Mesodermal cell (in vitro differentiated cells): ENCODE measurements at regions not wholly inside any gene's neighbourhood (a gene's known extent, or its start where the extent isn't known, plus 50 kb on each side); places are given as distances from the start of the nearest gene placed in this dataset.

Experiments
- H3K27ac ChIP-seq: 2 replicates; pipeline ENCODE4 v1.7.0; 2013; ENCODE audit warnings: mild to moderate bottlenecking, low read depth, low read length, moderate library complexity; ENCODE audit not compliant: severe bottlenecking
- H3K36me3 ChIP-seq: 2 replicates; pipeline ENCODE4 v1.7.1; 2013; ENCODE audit warnings: mild to moderate bottlenecking, low read length, moderate library complexity; ENCODE audit not compliant: control insufficient read depth, insufficient read depth
- H3K4me1 ChIP-seq: one replicate; pipeline ENCODE4 v1.7.1; 2013; ENCODE audit warnings: mild to moderate bottlenecking, low read length; ENCODE audit not compliant: insufficient read depth, control insufficient read depth, poor library complexity, severe bottlenecking
- H3K4me3 ChIP-seq: 2 replicates; pipeline ENCODE4 v1.7.0; 2013; ENCODE audit warnings: low read length, control low read depth, mild to moderate bottlenecking; ENCODE audit not compliant: insufficient read depth, poor library complexity, severe bottlenecking; ENCODE audit errors: extremely low read depth
- H3K9me3 ChIP-seq: 2 replicates; pipeline ENCODE4 v1.7.1; 2013; ENCODE audit warnings: mild to moderate bottlenecking, low read length, moderate library complexity; ENCODE audit not compliant: control insufficient read depth
- WGBS, 2 experiments: methylation state at CpG; one replicate each; pipeline ENCODE4 v1.1.5; 2013; ENCODE audit warnings: missing lambda C conversion rate in 2 of 2; ENCODE audit not compliant: insufficient coverage in 2 of 2; 5-methylcytosine and 5-hydroxymethylcytosine counted together

- H3K9me3 ChIP-seq = no peaks in the 10 kb centered on the region
- H3K4me1 ChIP-seq = no peaks in the 10 kb centered on the region
- no peak overlapping the region for H3K27ac ChIP-seq
- H3K36me3 ChIP-seq = no peaks in the 10 kb centered on the region
- no peak overlapping the region for H3K4me3 ChIP-seq
Measured at GRCh38 chr20:24064915-24065314, 76.3 kb upstream of the GGTLC1 start.

DNA sequence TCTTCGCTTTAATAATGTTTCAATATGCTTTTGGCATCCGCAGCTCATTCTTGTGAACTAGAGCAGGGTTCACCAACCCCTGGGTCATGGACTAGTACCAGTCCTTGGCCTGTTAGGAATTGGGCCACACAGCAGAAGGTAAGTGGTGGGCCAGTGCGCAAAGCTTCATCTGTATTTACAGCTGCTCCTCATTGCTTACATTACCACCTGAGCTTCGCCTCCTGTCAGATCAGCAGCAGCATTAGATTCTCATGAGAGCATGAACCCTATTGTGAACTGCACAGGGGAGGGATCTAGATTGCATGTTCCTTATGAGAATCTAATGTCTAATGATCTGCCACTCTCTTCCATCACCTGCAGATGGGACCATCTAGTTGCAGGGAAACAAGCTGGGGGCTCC, 75.5 kb upstream of the GGTLC1 start:
- H3K27ac ChIP-seq = no peak overlapping the region
- H3K9me3 ChIP-seq = no peaks in the 10 kb centered on the region
- no peaks in the 10 kb centered on the region for H3K36me3 ChIP-seq
- no peaks in the 10 kb centered on the region for H3K4me1 ChIP-seq
- no peak overlapping the region for H3K4me3 ChIP-seq
- WGBS, 2 experiments = 100% methylated on average over 1 to 2 of the region's 4 CpGs

DNA sequence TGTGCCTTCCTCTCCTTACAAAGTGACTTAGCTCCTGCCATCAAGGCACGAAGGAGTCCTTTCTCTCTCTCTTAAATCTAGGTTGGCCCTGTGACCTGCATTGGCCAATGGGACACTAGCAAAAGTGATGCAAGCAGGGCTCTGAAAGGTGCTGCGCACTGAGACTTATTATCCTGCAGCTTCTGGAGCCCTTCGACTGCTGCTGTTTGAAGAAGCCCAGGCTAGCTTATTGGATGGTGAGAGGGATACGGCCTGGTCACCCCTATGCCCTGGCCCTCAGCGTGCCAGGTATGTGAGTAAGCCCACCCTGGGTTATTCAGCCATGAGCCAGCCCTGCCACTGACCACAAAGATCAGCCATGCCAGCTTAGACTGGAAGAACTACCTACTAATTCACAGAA, 74.5 kb upstream of the GGTLC1 start:
- Histone ChIP-seq H3K4me3 (no peak overlapping the region), H3K4me1 (no peaks in the 10 kb centered on the region), H3K27ac (no peak overlapping the region), H3K36me3 (no peaks in the 10 kb centered on the region), H3K9me3 (no peaks in the 10 kb centered on the region)
- 92 to 97% methylated on average over 3 to 4 of the region's 5 CpGs for WGBS, 2 experiments

- Histone ChIP-seq H3K4me3 (no peak overlapping the region), H3K9me3 (no peaks in the 10 kb centered on the region), H3K27ac (no peak overlapping the region), H3K36me3 (no peaks in the 10 kb centered on the region), H3K4me1 (no peaks in the 10 kb centered on the region)
- 72 to 85% methylated on average over 7 to 9 of the region's 13 CpGs for WGBS, 2 experiments
Measured at GRCh38 chr20:24060851-24061590, 72.4 kb upstream of the GGTLC1 start.

DNA sequence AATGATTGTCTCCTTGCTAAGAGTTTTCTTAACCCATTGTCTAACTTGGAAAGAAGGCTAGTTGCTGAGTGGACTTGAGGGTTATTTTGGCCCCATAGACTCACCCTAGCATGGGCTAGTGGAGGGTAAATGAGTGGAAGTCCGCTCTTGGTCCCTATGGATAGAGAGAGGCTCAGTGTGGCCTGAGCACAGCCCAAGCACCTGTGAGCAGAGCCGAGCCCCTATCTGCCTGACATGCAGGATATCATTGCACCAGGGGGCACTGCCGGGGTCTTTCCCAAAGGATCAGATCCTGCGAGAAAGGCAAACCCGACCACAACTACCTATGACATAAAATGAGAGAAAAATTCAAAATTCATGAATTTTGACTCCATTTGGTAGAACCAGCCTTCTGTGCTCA, 70.6 kb upstream of the GGTLC1 start:
- WGBS, 2 experiments = 89 to 100% methylated on average over 2 of the region's 5 CpGs
- no peaks in the 10 kb centered on the region for H3K36me3 ChIP-seq
- no peaks in the 10 kb centered on the region for H3K4me1 ChIP-seq
- no peaks in the 10 kb centered on the region for H3K9me3 ChIP-seq
- H3K4me3 ChIP-seq = no peak overlapping the region
- no peak overlapping the region for H3K27ac ChIP-seq

DNA sequence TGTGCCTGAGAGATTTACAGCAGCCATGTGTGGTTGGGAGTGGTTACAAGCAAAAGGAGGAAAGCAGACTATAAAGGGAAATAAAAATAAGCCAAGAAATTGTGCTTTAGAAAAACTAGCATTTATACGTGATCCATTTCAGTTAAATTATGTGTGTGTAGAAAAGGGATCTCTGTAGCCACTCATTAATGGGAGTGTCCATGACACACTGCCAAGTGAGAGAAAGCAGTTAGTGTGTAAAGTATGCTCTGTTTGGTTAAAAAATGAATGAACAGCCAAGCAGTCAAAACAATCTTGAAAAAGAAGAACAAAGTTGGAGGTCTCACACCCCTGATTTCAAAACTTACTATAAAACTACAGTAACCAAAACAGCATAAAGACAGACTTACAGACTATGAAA, 67.9 kb upstream of the GGTLC1 start:
- 88 to 100% methylated on average over 1 of the region's 1 CpG for WGBS, 2 experiments
- H3K27ac ChIP-seq = no peak overlapping the region
- no peak overlapping the region for H3K4me3 ChIP-seq
- no peaks in the 10 kb centered on the region for H3K9me3 ChIP-seq
- no peaks in the 10 kb centered on the region for H3K4me1 ChIP-seq
- H3K36me3 ChIP-seq = no peaks in the 10 kb centered on the region

DNA sequence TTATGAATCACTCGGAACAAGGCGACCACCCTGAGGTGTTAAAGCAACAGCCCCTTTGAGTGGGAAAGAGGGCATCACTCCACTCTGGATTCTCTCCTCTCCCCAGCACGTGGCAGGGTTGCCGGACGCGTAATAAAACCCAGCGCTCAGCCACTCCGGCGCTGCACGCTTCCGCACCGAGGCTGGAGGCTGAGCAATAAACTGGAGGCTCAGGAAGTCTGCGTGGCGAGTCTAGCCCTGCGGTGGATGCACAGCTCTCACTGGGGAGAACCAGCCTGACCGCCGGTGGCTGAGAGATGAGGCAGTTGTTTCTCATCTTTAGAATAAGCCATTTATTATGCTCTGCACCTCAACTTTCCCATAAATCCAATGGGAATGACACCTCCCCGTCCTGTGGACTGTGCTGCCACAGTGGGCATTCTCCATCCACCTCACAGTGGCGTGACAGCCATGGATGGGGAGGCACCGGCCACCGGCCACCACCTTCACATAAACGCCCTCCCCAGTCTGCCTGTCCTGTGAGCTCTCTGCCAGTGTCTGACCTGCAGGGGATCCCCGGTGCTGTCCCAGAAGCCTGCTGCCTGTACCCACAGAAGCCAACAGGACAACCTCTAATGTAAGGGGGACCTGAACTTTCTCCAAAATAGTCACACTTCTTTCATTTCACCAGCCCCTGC, 64.2 kb upstream of the GGTLC1 start:
- Histone ChIP-seq H3K36me3 (no peaks in the 10 kb centered on the region), H3K4me3 (no peak overlapping the region), H3K4me1 (no peaks in the 10 kb centered on the region), H3K9me3 (no peaks in the 10 kb centered on the region), H3K27ac (no peak overlapping the region)
- 94 to 95% methylated on average over 12 to 21 of the region's 23 CpGs for WGBS, 2 experiments

DNA sequence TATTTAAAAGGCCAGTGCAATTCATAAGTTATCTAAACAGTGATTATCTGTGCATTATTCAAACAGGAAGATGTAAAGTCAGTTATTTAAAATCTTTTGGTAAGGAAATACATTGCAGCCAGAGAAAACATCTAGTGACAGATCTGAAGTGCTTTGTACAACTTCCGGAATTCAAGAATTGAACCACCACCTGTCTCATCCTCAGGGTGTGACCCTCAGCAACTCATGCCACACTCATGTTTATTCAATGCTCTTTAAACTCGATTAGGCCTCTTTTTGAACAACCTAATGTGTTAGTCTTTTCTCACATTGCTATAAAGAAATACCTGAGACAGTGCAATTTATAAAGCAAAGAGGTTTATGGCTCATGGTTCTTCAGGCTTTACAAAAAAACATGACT, 62.6 kb upstream of the GGTLC1 start:
- Histone ChIP-seq H3K27ac (no peak overlapping the region), H3K36me3 (no peaks in the 10 kb centered on the region), H3K4me3 (no peak overlapping the region), H3K9me3 (no peaks in the 10 kb centered on the region), H3K4me1 (no peaks in the 10 kb centered on the region)
- 83 to 92% methylated on average over 2 of the region's 2 CpGs for WGBS, 2 experiments

GRCh38 chr20:24050119-24050518, 61.5 kb upstream of the GGTLC1 start:
- no peaks in the 10 kb centered on the region for H3K9me3 ChIP-seq
- H3K27ac ChIP-seq = no peak overlapping the region
- no peaks in the 10 kb centered on the region for H3K36me3 ChIP-seq
- no peak overlapping the region for H3K4me3 ChIP-seq
- no peaks in the 10 kb centered on the region for H3K4me1 ChIP-seq
- 100% methylated on average over 2 of the region's 3 CpGs for WGBS, 2 experiments

DNA sequence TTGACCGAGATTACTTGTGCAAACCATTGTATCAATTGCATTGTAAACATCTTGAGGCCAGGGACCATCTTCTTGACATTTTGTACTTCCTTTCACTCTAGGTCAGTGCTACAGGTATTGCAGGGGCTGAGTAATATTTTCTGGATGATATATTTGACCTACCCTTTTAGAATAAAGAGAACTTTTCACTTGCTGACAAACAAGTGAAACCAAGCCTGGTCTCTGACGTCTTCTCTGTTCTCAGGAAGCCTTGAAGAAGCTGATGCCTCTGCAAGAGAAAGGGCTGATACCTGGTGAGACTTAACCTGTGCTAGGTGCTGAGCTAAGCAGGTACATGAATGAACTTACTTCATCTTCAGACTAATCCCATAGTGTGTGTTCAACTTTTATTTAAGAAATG, 60.5 kb upstream of the GGTLC1 start:
- no peak overlapping the region for H3K4me3 ChIP-seq
- H3K27ac ChIP-seq = no peak overlapping the region
- no peaks in the 10 kb centered on the region for H3K36me3 ChIP-seq
- H3K9me3 ChIP-seq = no peaks in the 10 kb centered on the region
- H3K4me1 ChIP-seq = no peaks in the 10 kb centered on the region
- 86 to 90% methylated on average over 2 of the region's 2 CpGs for WGBS, 2 experiments

DNA sequence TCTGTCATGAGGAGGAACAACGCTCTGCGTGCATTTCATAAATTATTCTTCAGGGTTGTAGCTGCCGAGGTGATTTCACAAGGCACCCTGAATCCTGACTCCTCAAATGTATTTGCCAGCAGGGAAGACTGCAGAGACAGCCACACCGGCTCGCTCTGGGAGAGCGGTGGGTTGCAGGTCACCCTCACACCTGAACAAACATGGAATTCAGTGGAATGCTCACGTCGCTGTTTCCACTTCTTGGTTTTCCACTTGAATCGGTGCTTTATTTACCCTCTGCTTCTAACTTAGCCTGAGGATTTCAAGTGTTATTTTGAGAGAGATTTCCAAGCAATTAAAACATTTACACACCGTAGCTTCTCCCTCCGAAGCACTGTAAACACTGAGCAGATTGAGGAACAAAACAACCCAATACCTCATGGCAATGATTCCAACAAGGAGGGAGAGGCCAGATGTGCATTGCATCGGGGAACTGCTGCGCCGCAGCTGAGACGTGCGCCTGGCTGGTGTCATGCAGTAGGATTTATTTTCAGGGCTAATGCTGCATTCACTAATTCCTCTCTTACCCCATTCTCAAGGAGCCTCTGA, 59.5 kb upstream of the GGTLC1 start:
- Histone ChIP-seq H3K27ac (no peak overlapping the region), H3K36me3 (no peaks in the 10 kb centered on the region), H3K9me3 (no peaks in the 10 kb centered on the region), H3K4me1 (no peaks in the 10 kb centered on the region), H3K4me3 (no peak overlapping the region)
- 89 to 95% methylated on average over 6 to 16 of the region's 16 CpGs for WGBS, 2 experiments
